T47D (cell line): ENCODE measurements at regions not wholly inside any gene's neighbourhood (a gene's known extent, or its start where the extent isn't known, plus 50 kb on each side); places are given as distances from the start of the nearest gene placed in this dataset.

Source experiments
- DNase-seq, 2 experiments: peaks; one replicate each; pipeline versions ENCODE4 v3.0.0 to v3.0.0-alpha.2; 2011 to 2012; ENCODE audit warnings: low read depth in 1 of 2, low spot score in 1 of 2
- JUND ChIP-seq: IDR thresholded peaks from 2 replicates; pipeline ENCODE4 v1.6.1; 2012; ENCODE audit warnings: low read depth
- in situ Hi-C: cut with HindIII; loops from 2 replicates; pipeline ENCODE4 v1.10.0; 2016; ENCODE audit warnings: low sequenced_read_pairs, low pct_unique_long_range_greater_than_20kb

DNA sequence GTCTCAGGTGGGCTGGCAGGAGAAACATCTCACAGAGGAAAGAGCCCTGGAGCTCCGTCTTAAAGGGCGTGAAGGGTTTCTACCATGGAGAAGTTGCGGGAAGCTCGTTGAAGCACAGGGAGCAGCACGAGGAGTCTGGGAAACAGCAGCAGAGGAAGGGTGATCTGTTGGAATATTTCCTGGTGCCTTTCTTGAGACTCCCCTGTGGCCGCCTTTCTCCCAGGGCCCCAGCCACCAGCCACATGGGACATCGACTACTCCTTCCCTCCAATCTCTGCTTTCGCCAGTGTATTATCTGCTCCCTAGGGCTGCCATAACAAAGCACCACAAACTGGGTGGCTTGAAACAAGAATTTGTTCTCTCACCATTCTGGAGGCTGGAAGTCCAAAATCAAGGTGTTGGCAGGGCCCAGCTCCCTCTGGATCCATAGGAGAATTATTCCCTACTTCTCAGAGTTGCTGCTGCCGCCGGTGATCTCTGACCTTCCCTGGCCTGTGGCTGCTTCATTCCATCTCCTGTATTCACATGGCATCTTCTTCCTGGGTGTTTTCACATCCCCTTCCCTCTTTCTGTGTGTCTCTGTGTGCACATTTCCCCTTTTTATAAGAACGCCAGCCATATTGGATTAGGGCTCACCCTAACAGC, 152.8 kb upstream of the GSC start:
- no peak for TF ChIP-seq JUND
- no peak for DNase-seq
- in situ Hi-C loops = no loop called here

- no peak for TF ChIP-seq JUND
- DNase-seq = no peak
- in situ Hi-C loops = no loop called here
Measured at GRCh38 chr14:94921882-94922585, 152.1 kb upstream of the GSC start.

DNA sequence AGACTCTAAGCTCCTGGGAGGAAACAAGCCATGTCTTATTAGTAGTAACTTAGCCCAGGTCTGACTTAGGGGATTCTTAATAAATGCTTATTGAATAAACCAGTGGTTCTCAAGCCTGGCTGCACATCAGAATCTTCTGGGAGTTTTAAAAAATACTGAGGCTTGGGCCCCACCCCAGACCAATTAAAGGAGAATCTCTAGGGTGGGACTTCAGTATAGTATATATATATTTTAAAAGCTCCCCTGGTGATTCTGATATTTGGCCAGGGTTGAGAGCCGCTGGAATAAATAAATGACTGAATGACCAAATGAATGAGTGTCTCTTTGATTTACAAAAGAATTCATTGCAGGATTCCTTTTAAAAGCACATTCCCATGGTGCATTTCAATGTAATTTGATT, 151.5 kb upstream of the GSC start:
- in situ Hi-C loops = no loop called here
- DNase-seq = no peak
- TF ChIP-seq JUND = no peak

DNA sequence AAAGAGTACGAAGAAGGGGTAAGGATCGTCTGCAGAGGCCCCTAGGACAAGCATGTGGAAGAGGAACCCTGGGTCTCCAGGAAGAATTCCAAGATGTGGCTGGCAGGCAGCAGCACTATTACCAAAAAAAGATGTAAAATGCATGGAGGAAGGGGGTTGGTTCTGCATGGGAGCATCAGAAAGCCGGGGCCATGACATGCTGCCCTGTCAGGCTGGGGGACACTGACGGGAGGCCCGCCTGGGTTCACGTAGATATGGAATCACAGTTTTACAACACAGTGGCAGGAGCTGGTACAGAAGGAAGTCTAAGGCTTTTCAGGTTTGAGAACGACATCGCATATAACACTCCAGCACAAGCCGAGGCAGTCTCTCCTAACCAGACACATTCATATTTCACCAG, 150.0 kb upstream of the GSC start:
- in situ Hi-C loops = no loop called here
- TF ChIP-seq JUND = no peak
- no peak for DNase-seq

- in situ Hi-C loops = no loop called here
- DNase-seq = no peak
- TF ChIP-seq JUND = no peak
Measured at GRCh38 chr14:94918896-94919295, 149.0 kb upstream of the GSC start.

DNA sequence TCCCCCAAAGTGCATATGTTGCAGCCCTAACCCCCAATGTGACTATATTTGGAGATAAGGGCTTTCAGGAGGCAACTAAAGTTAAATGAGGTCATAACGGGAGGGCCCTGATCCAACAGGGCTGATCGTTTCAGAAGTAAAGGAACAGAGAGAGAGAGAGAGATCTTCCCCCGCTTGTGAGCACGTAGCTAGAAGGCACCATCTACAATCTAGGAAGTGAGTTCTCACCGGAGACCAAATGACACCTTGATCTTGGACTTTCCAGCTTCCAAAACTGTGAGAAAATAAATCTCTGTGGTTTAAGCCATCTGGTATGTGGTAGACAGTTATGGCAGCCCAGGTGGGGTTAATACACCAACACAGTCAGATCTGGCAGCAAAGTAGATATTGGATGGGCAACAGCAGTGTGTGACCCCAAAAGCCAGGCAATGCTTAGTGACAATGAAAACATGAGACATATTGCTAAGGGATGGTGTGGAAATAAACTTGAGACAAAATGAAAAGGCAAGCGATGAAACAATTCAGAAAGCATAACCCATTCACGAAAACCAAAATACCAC, 147.2 kb upstream of the GSC start:
- in situ Hi-C loops = no loop called here
- no peak for DNase-seq
- no peak for TF ChIP-seq JUND

- DNase-seq = no peak
- in situ Hi-C loops = no loop called here
- TF ChIP-seq JUND = no peak
Measured at GRCh38 chr14:94914191-94914590, 144.3 kb upstream of the GSC start.

DNA sequence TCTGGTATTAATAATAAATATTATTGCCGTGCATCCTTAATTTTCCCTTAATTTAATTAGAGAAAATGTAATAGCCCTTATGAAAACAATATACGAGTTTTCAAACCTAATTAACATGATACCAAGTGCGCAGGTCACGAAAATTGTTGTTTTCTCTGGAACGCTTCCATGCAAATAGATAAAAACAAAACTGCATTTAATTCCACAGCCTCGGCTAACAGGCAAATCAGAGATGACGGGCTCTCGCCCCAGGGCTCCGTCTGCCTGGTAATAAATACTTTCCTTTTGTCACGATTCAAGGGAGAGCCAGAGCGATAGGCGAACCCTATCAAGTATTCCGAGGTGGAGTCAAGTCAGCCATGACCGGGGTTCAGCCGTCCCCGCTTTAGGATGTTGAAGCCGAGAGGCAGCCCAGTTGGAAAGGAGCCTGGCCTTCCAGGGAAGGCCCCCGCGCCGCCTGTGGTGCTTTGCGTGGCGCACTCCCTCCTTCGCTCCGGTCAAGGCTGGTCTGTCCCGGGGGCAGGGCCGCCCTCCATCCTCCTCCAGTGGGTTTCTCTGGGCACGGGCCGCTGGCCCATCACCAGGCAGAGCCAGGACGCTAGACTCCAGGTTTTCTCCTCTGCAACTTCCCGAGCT, 137.8 kb upstream of the GSC start:
- in situ Hi-C loops = no loop called here
- DNase-seq = no peak
- no peak for TF ChIP-seq JUND

GRCh38 chr14:94906991-94907587, 137.2 kb upstream of the GSC start:
- TF ChIP-seq JUND = no peak
- DNase-seq = no peak
- in situ Hi-C loops = no loop called here

DNA sequence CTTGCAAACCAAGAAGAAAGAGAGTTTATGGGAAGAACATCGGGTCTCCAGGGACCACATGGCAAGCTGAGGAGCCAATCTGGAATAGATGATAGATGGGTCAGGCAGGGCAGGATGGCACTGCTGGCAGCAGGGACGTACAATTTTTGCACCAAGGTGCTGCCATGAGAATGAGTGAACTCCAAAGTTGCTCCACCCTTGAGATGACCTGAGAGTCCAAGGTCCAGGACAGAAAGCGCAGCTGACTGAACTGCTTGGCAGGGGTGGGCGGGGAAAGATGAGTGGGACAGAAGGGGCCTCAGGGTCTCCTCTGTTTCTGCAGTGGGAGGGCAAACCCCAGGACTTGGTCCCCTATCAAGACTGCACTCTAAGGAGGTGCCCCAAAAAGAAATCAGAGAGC, 136.7 kb upstream of the GSC start:
- no peak for DNase-seq
- in situ Hi-C loops = no loop called here

DNA sequence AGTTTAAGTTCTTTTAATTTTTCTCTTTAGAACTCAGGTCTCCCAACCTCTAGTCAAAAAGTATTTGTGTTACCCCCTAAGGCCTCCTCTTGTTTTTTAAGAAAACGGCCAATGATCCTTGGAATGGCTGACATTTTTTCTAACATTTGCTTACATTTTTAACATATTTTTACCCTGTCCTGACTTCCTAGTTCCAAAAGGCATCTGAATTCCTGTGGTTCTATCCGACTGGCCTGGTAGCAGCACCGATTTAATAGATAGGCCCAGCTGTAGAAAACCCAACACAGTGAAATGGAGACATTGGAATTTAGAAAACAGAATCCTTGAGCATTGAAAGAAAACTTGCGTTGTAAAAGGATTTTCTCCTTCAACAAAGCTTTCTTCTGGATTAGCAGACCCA, 134.7 kb upstream of the GSC start:
- in situ Hi-C loops = no loop called here
- peak in 1 of 2 experiments; percentile 24 for DNase-seq
- TF ChIP-seq JUND = no peak

More for the DNA sequence above, 136.7 kb upstream of the GSC start:
- TF ChIP-seq JUND = no peak

- TF ChIP-seq JUND = no peak
- DNase-seq = peak in 1 of 2 experiments; percentile 31
- in situ Hi-C loops = no loop called here
Measured at GRCh38 chr14:94903883-94904282, 134.0 kb upstream of the GSC start.

DNA sequence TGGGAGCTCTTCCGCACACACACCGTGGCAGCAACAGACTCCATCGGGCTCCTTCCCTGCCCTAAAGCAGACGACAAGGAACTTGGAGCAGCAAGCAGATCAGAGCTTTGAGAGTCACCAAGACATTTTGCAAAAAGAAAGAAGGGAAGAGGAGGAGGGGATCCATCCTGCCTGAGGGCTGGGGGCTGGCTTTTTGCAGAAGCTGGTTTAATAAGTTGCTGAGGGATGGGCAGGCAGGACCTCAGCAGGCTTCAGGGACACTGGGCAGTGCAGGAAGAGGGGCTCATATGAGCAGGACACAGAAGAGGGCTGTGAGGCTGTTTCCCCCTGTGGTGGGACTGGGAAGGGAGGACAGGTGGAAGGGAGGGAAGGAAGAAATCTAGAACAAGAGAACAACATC, 133.4 kb upstream of the GSC start:
- in situ Hi-C loops = no loop called here
- no peak for DNase-seq
- no peak for TF ChIP-seq JUND
